ENCODE measurements at regions not wholly inside any gene's neighbourhood (a gene's known extent, or its start where the extent isn't known, plus 50 kb on each side); places are given as distances from the start of the nearest gene placed in this dataset.

DNA sequence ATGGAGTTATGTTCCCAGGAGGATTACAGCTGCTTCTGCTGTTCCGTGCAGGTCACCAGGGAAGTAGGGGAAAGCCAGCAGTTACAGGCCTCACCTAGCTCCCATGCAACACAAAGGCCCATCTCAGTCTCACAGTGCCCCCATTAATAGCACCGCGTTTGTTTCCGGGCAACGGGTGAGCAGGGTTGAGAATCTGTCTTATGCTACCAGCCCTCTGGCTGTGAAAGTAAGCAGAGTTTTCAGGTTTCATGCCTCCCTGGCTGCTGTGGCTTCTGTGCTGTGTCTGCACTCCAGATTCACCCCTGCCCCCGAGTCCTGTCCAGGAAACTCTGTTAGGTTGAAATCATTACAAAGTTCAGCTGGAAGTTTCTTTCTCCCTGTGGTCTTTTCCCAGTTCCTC, 254.4 kb upstream of the GPR149 start:
- TF ChIP-seq EZH2 (IDR thresholded peaks at IDR 0.05; ENCODE audit: insufficient read depth, low read length), result no peak
- TF ChIP-seq, protein P1, sequence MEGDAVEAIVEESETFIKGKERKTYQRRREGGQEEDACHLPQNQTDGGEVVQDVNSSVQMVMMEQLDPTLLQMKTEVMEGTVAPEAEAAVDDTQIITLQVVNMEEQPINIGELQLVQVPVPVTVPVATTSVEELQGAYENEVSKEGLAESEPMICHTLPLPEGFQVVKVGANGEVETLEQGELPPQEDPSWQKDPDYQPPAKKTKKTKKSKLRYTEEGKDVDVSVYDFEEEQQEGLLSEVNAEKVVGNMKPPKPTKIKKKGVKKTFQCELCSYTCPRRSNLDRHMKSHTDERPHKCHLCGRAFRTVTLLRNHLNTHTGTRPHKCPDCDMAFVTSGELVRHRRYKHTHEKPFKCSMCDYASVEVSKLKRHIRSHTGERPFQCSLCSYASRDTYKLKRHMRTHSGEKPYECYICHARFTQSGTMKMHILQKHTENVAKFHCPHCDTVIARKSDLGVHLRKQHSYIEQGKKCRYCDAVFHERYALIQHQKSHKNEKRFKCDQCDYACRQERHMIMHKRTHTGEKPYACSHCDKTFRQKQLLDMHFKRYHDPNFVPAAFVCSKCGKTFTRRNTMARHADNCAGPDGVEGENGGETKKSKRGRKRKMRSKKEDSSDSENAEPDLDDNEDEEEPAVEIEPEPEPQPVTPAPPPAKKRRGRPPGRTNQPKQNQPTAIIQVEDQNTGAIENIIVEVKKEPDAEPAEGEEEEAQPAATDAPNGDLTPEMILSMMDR (IDR thresholded peaks at IDR 0.05; ENCODE audit: insufficient read depth, low read depth, low read length), result no peak

All from astrocyte (in vitro differentiated cells and primary cell).